Loucy (cell line): ENCODE measurements at regions not wholly inside any gene's neighbourhood (a gene's known extent, or its start where the extent isn't known, plus 50 kb on each side); places are given as distances from the start of the nearest gene placed in this dataset.

Experiments used
- H2AFZ ChIP-seq: fragments of 200-600 bp; sonication (generic); 2 replicates; pipeline ENCODE4 v1.6.0; 2016; ENCODE audit warnings: antibody characterized with exemption, mild to moderate bottlenecking, low read length, moderate library complexity
- H3F3A ChIP-seq: fragments of 200-600 bp; 2 replicates; pipeline ENCODE4 v1.6.0; 2016; ENCODE audit warnings: antibody characterized with exemption, low read depth, mild to moderate bottlenecking
- H3K27me3 ChIP-seq: fragments of 200-600 bp; sonication (generic); 2 replicates; pipeline ENCODE4 v1.6.1; 2014; ENCODE audit warnings: low read length, mild to moderate bottlenecking; ENCODE audit not compliant: insufficient read depth, poor library complexity, severe bottlenecking
- H3K36me3 ChIP-seq: fragments of 200-600 bp; sonication (generic); 2 replicates; pipeline ENCODE4 v1.6.1; 2016; ENCODE audit warnings: low read length; ENCODE audit not compliant: insufficient read depth
- H3K4me1 ChIP-seq: fragments of 200-600 bp; sonication (generic); 2 replicates; pipeline ENCODE4 v1.5.1; 2014; ENCODE audit warnings: low read length, mild to moderate bottlenecking; ENCODE audit not compliant: insufficient read depth, poor library complexity, severe bottlenecking
- H3K4me2 ChIP-seq: fragments of 200-600 bp; sonication (generic); 2 replicates; pipeline ENCODE4 v1.6.0; 2014; ENCODE audit warnings: antibody characterized with exemption, low read length, low read depth, mild to moderate bottlenecking; ENCODE audit not compliant: poor library complexity, severe bottlenecking
- H3K4me3 ChIP-seq: fragments of 200-600 bp; sonication (generic); 2 replicates; pipeline ENCODE4 v1.5.1; 2014; ENCODE audit warnings: low read length, mild to moderate bottlenecking, mixed read lengths; ENCODE audit not compliant: poor library complexity, severe bottlenecking
- H3K79me2 ChIP-seq: fragments of 200-600 bp; sonication (generic); 2 replicates; pipeline ENCODE4 v1.6.1; 2014; ENCODE audit warnings: low read length; ENCODE audit not compliant: insufficient read depth
- H3K9ac ChIP-seq: fragments of 200-600 bp; sonication (generic); 2 replicates; pipeline ENCODE4 v1.6.0; 2014; ENCODE audit warnings: mild to moderate bottlenecking, low read depth, low read length, moderate library complexity; ENCODE audit not compliant: poor library complexity, severe bottlenecking
- H3K9me2 ChIP-seq: fragments of 200-600 bp; sonication (generic); replicated peaks from 2 replicates; pipeline ENCODE4 v1.6.1; 2016; ENCODE audit warnings: low read depth, low read length, mixed read lengths
- H3K9me3 ChIP-seq: fragments of 200-600 bp; sonication (generic); 2 replicates; pipeline ENCODE4 v1.6.1; 2014; ENCODE audit warnings: mild to moderate bottlenecking, antibody characterized with exemption, low read length, low read depth; ENCODE audit not compliant: insufficient read depth
- H4K20me1 ChIP-seq: fragments of 200-600 bp; sonication (generic); 2 replicates; pipeline ENCODE4 v1.6.0; 2014; ENCODE audit warnings: antibody characterized with exemption, low read length, mild to moderate bottlenecking; ENCODE audit not compliant: insufficient read depth, poor library complexity, severe bottlenecking
- CTCF ChIP-seq: fragments of 200-600 bp; sonication (generic); conservative IDR thresholded peaks from 2 replicates; pipeline ENCODE4 v1.5.1; 2014; ENCODE audit warnings: mild to moderate bottlenecking, antibody characterized with exemption, low read length
- EZH2phosphoT487 ChIP-seq: fragments of 200-600 bp; IDR thresholded peaks from 2 replicates; pipeline ENCODE4 v1.6.1; 2018; ENCODE audit warnings: antibody characterized with exemption, mild to moderate bottlenecking, moderate library complexity, borderline replicate concordance

GRCh38 chr2:2960441-2961133 is 417.0 kb downstream of the EIPR1 start:
- Histone ChIP-seq H3K4me3 (no peak overlapping the region), H3F3A (no peaks in the 10 kb centered on the region), H3K4me2 (no peak overlapping the region), H3K79me2 (no peaks in the 10 kb centered on the region), H3K9me2 (no peaks in the 10 kb centered on the region), H2AFZ (no peak overlapping the region), H4K20me1 (no peaks in the 10 kb centered on the region), H3K27me3 (no peaks in the 10 kb centered on the region), H3K9me3 (no peaks in the 10 kb centered on the region), H3K9ac (no peak overlapping the region), H3K4me1 (no peaks in the 10 kb centered on the region), H3K36me3 (no peaks in the 10 kb centered on the region)
- TF ChIP-seq EZH2phosphoT487 = no peak
- no peak for TF ChIP-seq CTCF

- no peaks in the 10 kb centered on the region; the same call in none of the 2 replicates for H3K9me3 ChIP-seq
- H4K20me1 ChIP-seq = no peaks in the 10 kb centered on the region
Measured at GRCh38 chr2:2950403-2950952, 427.1 kb downstream of the EIPR1 start.

GRCh38 chr2:2947406-2947805 is 430.2 kb downstream of the EIPR1 start:
- Histone ChIP-seq H3K4me2 (no peak overlapping the region), H2AFZ (no peak overlapping the region), H3K27me3 (no peaks in the 10 kb centered on the region), H3K9me3 (0 out of 2 replicates have a peak, but pooled peaks cover 2% of the 10 kb centered on the region), H3K79me2 (no peaks in the 10 kb centered on the region), H3F3A (no peaks in the 10 kb centered on the region), H3K9me2 (no peaks in the 10 kb centered on the region), H4K20me1 (no peaks in the 10 kb centered on the region), H3K9ac (no peak overlapping the region), H3K4me1 (no peaks in the 10 kb centered on the region), H3K36me3 (no peaks in the 10 kb centered on the region), H3K4me3 (no peak overlapping the region)
- TF ChIP-seq CTCF (no peak), EZH2phosphoT487 (no peak)

More at GRCh38 chr2:2950403-2950952, 427.1 kb downstream of the EIPR1 start:
- H3K9me2 ChIP-seq = no peaks in the 10 kb centered on the region
- H3K4me1 ChIP-seq = no peaks in the 10 kb centered on the region
- H3K79me2 ChIP-seq = no peaks in the 10 kb centered on the region
- no peaks in the 10 kb centered on the region for H3K27me3 ChIP-seq
- no peak overlapping the region for H3K4me2 ChIP-seq
- no peak overlapping the region for H2AFZ ChIP-seq
- no peak overlapping the region for H3K9ac ChIP-seq
- H3K36me3 ChIP-seq = no peaks in the 10 kb centered on the region
- no peak overlapping the region for H3K4me3 ChIP-seq
- H3F3A ChIP-seq = no peaks in the 10 kb centered on the region
- TF ChIP-seq EZH2phosphoT487 = no peak
- no peak for TF ChIP-seq CTCF
